H54 (cell line): ENCODE measurements at regions not wholly inside any gene's neighbourhood (a gene's known extent, or its start where the extent isn't known, plus 50 kb on each side); places are given as distances from the start of the nearest gene placed in this dataset.

Experiments
- DNase-seq: peaks from one replicate; pipeline ENCODE4 v3.0.0; 2011; ENCODE audit warnings: low spot score, mixed read lengths; ENCODE audit not compliant: insufficient read length
- FAIRE-seq: peaks from 3 replicates; lab custom pipeline; 2011; peaks lifted over from hg19 to GRCh38; lab: Jason Lieb, UNC
- POLR2A ChIP-seq: IDR thresholded peaks from 2 replicates; pipeline ENCODE4 v1.6.1; 2011; ENCODE audit warnings: low read depth, mild to moderate bottlenecking, low read length

DNA sequence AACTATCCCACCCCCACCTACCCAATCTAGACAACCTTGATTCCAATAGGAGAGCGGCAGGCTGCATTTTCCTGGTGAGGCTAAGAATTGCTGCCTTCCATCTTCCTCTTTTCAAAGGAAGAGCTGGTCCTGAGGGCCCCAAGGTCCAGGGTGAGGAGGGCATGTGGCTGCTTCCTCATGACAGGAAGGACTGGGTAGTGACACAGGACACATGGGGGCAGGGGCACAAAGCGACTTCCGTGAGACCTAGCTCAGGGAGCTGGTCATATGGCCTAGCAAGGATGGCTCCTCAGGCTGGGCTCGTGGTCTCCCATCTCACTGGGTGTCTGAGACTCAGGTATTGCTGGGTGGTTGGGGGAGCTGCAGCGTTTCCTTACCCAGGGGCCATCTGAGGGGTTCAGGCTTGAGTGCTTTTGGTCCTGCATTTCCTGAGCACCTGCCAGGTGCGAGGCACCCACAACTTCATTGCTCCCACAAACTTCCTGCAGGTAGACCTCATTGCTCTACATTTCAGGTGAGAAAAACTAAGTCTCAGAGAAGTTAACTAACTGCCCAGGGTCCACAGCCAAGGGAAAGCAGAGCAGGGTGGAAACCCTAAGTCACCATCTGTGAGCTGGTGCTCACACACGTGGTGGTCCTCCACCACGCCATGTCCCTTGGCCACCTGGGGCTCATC lies 160.0 kb upstream of the TLE3 start:
- TF ChIP-seq POLR2A, result no peak
- FAIRE-seq (no peak), DNase-seq (no peak)

- DNase-seq, result no peak
- no peak for FAIRE-seq
- TF ChIP-seq POLR2A, result no peak
Observed at GRCh38 chr15:70257047-70257446, 159.3 kb upstream of the TLE3 start.

GRCh38 chr15:70254311-70254869 lies 156.7 kb upstream of the TLE3 start:
- TF ChIP-seq POLR2A, result no peak
- DNase-seq (no peak), FAIRE-seq (no peak)

GRCh38 chr15:70253461-70254156 lies 155.9 kb upstream of the TLE3 start:
- DNase-seq, result no peak
- TF ChIP-seq POLR2A, result no peak
- FAIRE-seq, result no peak

GRCh38 chr15:70252951-70253320 lies 155.2 kb upstream of the TLE3 start:
- no peak for TF ChIP-seq POLR2A
- DNase-seq, result no peak
- FAIRE-seq, result no peak

GRCh38 chr15:70252056-70252950 lies 154.6 kb upstream of the TLE3 start:
- TF ChIP-seq POLR2A, result no peak
- no peak for DNase-seq
- FAIRE-seq, result no peak

DNA sequence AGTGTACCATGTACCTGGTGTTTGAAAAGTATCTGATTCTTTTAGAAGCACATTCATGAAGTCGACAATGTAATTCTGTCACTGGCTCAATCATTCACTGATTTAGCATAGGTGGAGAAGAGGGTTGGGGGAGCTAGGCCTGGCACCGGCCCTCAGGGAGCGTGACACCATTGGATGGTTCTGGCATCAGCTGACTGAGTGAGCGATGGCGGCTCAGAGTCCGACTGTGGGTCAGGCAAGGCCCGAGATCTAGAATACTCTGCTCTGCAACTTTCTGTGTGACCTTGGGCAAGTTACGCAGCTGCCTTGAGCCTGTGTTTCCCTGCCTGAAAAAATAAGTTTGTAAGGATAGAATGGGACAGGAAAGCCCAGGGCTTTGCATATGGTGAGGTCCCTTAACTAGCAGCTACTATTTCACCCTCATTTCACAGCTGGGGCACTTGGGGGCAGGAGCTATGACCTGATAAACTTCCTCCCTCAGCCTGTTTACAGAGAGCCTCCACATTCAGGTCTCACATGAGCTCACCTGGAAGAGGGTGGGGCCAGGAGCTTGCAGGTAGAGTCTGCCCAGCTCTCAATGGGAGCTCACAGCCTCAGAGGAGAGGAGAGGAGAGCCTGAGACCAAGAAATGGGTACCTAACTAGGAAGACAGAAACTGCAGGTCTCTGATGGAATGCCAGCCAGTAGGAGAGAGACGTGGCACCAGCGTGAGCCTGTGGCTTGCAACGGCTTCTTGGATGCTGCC lies 153.7 kb upstream of the TLE3 start:
- TF ChIP-seq POLR2A, result no peak
- FAIRE-seq (no peak), DNase-seq (no peak)

GRCh38 chr15:70250208-70251201 lies 152.8 kb upstream of the TLE3 start:
- DNase-seq (no peak), FAIRE-seq (no peak)
- no peak for TF ChIP-seq POLR2A

- FAIRE-seq (no peak), DNase-seq (no peak)
- TF ChIP-seq POLR2A, result no peak
Observed at GRCh38 chr15:70249616-70250015, 151.9 kb upstream of the TLE3 start.

- TF ChIP-seq POLR2A, result no peak
- DNase-seq (no peak), FAIRE-seq (no peak)
Observed at GRCh38 chr15:70248116-70249025, 150.7 kb upstream of the TLE3 start.

DNA sequence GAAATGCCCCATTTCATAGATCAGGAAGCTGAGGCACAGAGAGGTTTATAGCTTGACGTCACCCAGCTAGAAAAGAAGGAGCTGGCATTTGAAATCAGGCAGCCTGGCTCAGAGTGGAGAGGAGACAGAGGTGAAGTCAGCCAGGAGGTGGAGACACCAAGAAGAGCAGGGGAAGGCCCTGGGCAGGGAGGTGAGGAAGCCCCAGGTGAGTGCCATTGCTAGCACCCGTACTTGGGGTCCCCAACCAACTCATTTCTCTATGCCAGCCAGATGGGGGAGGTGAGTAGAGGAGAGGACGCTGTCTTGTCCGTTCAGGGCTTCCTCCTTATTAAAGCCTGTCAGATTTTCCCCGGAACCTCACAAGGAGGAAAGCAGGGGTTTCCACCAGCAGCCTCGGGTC lies 149.6 kb upstream of the TLE3 start:
- no peak for TF ChIP-seq POLR2A
- FAIRE-seq (no peak), DNase-seq (no peak)
